HG03439 (cell line): ENCODE measurements at regions not wholly inside any gene's neighbourhood (a gene's known extent, or its start where the extent isn't known, plus 50 kb on each side); places are given as distances from the start of the nearest gene placed in this dataset.

Experiments used
- ATAC-seq: cut with Tn5 transposase; IDR thresholded peaks from one replicate; pipeline ENCODE4 v1.9.1; 2021; ENCODE audit warnings: mild to moderate bottlenecking, moderate library complexity; ENCODE audit not compliant: unreplicated experiment

DNA sequence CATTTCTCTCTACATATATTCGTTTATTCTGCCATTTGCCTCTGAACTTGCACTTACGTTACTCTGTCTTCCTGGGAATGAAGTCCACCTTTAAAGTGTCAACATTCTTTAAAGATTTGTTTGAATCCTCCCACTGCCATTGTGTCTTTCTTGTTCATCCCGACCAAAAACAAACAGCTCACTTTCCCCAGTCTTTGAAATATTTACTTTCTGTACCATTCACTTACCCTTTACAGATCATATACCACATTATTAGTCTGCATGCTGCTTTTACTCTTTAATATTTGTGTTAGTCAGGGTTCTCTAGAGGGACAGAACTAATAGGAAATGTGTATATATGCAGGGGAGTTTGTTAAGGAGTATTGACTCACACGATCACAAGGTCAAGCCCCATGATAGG is 176.6 kb upstream of the STARD13 start:
- ATAC-seq: no peak

DNA sequence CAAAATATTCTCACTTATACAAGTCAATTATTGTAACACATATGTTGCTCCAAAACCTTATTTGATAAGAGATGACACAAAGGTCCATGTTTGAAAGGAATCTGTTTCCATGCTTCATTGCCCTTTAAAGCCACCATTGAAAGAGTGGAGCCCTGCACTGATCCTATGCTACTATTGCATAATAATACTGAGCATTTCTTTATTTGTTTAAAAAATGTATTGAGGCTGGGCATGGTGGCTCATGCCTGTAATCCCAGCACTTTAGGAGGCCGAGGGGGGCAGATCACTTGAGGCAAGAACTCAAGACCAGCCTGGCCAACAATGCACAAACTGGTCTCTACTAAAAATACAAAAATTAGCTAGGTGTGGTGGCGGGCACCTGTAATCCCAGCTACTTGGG is 178.8 kb upstream of the STARD13 start:
- no peak for ATAC-seq

DNA sequence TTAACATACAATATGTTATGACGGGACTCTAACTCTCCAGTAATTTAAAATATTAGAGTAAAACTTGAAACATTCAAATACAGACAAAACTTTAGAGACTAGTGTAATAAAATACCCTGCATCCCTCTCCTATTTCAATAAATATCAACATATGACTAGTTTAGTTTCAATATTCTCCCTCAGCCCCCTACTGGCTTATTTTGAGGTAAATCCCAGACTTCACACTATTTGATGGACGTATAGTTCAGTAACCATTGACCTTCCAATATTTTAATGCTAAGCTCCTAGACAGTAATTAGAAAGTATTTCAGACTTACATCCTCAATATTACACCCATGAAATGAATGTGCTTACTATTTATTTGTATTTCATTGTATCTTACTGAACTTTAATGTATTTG is 180.7 kb upstream of the STARD13 start:
- ATAC-seq: no peak

DNA sequence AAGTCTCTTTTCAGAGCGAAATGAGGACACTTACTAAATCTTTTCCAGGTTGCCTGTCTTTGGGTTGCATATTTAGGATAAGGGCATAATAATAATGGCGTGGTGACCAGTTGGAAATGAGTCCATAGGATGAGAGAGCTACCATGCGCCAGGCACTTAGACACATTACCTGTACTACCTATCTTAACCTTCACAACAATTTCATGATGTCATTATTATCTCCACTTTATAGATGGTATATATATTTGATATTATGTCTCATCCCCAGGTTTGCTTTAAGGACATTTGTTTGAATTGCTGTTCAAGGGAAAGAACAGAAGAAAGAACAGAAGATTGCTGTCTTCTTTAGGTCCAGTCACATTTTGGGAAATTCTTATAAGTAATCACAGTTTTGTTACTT is 182.0 kb upstream of the STARD13 start:
- no peak for ATAC-seq

DNA sequence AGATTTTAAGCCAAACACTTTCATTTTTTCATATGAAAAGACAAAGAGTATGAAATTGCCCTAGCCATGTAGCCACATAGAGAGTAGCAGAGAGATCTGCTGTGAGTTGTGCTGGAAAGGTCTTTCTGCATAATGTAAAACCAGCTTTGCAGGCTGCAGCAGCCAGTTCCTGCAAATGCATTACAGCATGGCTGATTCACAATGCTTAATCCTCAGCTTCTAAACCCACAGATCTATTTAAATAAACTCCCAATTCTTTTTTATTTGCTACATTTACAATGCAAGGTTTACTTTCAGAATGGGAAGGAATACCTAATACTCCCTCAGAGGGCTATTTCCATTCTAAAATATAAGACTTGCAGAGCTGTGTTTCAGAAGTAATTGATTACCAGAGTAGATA is 185.6 kb upstream of the STARD13 start:
- no peak for ATAC-seq

DNA sequence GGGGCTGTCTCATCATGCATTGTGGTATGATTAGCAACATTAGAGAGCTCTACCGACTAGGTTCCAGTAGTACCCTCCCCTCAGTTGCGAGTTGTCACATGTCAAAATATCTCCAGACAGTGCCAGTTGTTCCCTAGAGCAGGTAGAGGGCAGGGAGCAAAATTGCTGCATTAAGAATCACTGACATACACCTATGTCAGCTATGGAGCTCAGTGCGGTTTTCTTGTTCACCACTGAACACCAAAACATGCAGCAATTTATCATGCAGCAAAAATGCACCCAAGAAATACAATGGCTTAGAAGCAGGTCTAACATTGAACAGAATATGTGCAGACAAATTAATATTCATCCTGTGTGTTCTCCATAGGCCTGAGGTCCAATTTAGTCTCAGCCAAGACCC is 186.9 kb upstream of the STARD13 start:
- no peak for ATAC-seq

DNA sequence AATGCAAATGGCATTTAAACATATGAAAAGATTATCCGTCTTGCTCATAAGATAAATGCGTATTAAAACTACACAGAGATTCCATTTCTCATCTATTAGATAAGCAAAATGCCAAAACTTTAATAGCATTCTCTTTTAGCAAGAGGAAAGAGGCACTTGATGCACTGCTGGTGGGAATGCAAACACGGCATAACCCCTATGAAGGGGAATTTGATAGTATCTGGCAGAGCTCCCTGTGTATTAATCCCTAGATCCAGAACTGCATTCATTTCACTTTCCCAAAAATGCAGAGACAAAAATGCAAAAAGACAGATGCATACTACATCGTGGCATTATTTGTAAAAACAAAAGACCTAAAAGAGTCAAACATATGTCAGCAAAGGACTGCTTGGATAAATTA is 193.6 kb upstream of the STARD13 start:
- ATAC-seq: no peak

DNA sequence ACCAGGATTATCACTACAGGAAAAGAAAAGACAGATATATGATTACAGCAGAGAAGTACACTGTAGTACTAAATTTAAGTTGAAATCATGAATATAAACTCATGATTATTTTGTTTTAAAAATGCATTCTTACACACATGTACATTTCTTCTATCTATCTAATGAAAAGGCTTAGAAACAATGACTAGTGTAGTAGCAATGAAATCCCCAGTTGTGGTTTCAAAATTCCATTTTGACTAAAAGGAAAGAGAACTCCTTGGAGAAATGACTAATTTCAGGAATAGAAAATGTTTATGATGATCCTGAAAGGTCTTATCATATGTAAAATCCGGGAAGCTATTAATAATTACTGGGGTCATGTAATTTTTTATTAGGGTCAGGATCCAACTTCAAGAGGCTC is 195.0 kb upstream of the STARD13 start:
- ATAC-seq: no peak

DNA sequence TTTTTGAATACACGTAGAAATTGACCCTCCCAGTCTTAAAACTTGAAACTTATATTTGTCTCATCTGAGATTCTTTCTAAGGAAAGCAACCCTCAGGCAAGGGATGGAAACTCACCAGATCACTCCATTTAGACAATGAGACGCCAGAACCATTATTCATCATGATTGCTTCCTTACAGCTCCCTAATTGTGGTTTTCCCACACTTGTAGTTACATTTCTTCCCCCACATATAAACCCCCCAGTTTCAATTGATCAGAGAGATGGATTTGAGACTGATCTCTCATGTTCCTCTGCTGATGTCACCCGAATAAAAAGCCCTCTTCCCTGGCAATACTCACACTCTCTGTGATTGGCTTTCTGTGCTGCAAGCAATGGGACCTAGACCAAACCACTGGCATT is 197.9 kb upstream of the STARD13 start:
- no peak for ATAC-seq

DNA sequence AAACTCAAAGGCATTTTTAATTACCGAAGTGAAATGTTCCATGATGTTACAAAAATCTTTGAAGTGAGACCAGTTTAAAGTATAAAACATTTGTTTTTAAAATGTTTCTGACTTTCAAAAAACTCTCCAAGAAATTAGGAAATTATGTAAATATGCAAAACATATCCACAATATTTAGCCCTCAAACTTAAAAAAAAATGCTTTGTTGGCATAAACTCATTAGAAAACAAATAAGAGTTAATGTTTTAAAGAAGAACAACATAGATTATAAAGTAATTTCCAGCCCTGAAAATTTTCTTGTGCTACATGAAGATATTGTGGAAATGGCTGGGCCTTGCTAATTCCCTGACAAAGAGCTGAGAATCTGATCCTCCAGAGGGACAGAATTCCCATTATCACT is 199.7 kb upstream of the STARD13 start:
- no peak for ATAC-seq

DNA sequence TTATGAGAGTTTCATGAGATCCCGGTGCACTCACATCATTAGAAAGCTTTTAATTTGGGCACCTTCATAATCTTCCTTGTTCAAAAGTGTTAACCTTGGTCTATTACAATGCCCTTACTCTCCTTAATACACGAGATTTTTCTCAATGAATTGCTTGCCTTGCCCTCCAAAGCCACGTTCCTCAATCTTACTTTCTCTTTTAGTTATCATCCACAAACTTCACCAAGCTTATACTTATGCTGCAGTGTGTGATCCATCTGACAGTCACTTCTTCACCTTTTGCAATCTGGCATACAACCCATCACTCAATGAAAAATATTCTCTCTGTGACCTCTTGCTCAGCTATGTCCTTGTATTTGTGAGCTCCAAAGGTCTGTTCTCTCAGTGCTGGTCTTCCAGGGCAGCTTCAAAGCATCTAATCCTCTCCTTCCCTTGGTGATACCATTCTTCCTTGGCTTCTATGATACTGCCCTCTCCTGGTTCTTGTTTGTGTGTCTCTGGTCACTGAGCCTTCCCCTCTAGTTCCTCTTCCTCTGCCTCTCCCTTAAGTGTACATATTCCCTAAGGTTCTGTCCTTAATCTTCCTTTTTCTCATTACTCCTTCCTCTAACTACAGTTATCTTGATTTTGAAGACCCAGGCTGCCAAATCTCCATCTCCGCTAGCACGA is 202.2 kb upstream of the STARD13 start:
- peak; percentile 61 for ATAC-seq

DNA sequence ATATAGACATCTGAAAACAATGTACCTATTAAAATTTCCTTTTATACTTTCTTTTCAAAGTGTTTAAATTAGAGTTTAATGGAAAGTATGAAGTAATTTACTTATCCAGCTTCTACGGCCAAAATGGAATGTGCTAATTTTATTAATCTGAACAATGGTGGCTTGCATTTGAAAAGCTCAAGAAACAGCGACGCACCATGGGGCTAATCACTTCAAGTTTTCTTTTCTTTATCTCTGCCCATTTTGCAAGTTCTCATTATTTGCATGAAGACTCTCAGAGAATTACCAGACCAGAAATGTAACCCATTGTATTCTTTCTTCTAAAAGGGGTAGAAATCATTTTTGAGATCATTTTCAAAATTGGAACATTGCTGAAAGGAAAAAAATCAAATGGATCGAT is 204.0 kb upstream of the STARD13 start:
- ATAC-seq: no peak

DNA sequence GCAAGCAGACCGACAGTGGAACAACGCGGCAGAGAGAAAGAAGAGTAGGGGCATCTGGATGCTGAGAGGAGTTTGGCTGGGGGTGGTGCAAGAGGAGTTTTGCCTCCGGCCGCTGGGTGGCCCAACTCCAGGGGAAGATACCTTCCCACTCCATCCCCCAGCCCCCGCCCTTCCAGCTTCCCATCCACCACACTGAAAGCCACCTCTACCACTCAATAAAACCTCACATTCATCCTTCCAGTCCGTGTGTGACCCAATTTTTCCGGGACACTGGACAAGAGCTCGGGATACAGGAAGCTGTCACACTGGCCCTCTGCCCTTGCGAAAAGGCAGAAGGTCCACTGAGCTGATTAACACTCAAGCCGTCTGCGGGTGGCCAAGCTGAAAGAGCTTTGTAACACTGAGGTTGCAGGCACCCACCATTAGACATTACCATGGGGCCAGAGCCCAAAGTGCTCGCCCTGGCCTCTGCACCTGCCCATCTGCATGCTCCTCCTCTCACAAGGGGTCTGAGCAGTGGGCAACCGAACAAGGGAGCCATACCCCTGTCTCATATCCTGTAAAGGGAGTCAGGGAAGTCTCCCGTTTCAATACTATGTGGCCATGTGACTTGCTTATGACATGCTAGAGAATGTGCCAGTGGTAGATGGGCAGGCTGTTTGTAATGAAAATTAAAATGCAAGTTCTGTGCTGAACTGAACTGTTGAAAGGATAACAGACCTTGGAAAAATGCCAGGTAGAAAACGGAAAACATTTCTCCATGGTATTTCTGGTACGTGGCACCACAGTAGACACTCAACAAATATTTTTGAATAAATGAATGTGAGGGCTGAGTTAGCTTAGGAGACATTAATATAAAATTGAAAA is 205.1 kb upstream of the STARD13 start:
- no peak for ATAC-seq

DNA sequence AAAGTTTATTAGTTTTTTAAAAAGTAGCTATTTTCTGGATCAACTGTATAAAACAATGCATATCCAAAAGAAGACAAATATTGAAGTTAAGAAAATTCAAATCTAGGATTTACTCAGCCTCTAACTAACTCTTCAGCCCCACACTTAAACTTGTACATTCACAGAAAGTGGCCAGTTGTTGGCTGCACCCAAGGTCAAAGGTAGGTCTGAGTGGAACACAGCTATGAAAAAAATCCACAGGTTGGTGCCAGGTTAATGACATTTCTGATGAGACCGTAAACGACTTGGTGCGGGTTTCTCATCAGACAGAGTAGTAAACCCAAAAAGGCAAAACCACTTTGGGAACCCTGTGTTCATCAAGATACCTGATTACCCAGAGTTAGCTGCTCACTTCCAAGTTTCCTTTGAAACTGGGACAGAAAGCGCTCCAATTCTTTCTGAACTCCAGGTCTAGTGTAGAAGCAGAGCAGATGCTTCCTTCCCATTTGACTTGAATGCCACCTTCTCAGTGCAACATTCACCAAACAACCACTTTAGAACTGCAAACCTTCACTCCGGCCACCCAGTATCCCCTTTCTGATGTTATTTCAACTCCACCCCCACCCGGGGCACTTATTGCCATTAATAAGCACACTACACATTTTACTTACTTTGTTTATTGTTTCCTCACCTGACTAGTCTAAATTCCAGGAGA is 208.3 kb upstream of the STARD13 start:
- no peak for ATAC-seq

DNA sequence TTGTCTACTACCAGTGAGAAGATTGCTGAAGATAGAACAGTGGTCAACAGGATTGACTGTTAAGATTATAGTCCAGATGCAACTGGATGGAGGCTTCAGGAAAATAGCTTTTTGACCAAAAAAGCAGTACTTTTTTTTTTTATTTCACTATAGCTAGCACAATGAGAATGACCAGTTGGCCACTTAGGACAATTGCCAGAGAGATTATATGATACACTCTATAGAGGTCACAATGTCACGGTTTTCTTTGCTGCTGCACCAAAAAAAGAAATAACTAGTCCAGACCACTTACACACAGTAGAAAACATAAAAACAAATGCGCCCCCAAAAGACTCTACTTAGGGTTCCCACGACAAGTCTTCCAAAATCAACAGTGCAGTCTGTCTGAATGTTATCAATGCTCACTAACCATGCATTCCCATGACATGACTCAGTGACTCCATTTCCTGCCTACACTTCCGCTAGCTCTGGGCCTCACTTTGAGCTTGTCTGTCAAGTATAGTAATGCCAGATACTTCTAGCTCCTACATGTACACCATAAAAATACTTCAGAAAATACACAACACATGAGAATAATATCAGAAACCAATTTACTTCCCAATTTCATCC is 209.1 kb upstream of the STARD13 start:
- no peak for ATAC-seq

DNA sequence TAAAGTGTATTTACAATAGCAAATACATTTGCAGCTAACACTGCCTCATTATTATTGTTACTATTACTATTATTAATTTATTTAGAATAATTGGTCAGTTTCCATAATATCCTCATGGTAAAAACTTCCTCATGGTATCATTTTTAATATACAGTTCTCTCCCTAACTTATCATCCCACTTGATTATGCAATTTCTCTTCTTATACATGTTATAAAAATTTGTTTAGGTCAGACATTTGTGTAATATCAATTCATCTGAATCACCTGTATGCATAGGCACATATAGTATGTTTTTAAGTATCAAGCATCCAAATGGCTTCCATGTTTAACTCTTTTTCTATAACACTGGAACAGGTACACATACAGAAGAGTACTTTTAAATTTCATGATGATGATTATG is 210.8 kb upstream of the STARD13 start:
- no peak for ATAC-seq

DNA sequence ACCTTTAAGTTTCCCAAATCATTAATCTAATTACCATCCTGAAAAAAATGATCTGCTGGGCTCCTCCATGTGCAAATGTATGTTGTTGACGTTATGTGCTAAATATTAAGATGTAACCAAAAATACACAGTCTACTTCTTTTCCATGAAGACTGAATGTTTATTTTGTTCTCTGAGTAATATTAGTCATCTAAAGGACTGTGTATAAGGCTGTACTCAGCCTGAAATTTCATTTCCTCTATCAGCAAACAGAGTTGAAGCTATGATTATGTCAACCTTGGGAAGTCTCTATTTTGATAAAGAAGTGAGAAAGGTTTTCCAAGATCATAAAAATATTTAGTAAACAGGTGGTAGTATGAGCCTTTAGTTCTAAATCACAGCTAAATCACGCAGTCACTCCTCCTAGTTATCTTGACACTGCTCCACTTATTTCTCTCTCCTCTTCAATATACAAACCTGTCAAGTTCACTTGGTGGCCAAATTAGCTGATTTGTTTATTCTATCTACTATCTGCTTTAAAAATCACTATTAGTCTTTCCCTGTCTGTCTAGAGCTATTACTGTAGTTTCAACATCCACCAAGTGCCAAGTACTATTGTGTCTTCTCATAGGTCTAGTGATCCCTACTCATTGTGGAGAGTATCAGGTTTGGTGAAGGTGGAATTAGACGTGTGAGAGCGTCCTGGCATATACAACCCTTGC is 211.7 kb upstream of the STARD13 start:
- ATAC-seq: no peak

DNA sequence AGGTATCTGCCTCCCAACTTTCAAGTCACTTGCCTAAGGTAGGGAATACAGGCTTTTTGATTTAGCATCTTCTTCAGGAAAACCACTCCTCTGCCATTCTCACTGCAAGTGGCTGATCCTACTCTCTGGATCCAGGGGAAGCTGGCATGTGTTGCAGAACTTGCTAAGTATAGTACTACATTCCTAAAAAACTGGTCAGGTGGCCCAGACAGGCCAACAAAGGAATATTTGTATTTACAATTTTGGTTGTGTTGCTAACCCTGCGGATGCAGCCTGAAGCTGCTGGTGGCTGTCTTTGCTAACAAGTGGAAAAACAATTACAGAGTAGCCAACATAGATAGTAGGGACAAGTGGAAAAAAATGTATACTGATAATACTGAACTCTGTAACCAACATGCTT is 222.5 kb upstream of the STARD13 start:
- no peak for ATAC-seq

DNA sequence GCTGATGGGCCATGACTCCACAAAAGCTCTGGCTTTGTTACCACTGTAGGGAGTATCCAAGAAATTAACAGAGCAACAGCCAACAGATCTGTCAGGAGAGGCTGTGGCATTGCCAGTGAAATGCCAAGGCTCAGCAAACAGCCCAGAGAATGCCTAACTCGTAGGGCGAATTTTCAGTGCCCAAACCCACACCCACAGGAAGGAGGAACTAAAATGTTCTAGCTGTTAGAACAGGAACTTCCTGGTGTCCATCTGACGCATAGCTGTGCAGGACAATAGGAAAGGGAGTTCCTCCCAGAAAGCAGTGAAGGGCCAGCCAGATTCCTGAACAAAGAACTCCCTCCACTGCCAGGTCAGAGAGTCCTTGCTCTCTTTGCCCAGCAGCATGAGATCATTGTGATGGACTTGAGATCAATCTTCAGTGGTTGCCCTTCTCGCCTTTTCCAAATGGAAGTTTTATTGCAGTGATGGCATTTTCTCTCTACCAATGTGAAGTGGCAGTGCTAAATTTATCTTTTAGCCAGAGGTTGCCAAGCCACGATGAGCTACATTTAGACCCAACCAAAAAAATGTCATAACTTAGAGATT is 224.2 kb upstream of the STARD13 start:
- ATAC-seq: no peak

DNA sequence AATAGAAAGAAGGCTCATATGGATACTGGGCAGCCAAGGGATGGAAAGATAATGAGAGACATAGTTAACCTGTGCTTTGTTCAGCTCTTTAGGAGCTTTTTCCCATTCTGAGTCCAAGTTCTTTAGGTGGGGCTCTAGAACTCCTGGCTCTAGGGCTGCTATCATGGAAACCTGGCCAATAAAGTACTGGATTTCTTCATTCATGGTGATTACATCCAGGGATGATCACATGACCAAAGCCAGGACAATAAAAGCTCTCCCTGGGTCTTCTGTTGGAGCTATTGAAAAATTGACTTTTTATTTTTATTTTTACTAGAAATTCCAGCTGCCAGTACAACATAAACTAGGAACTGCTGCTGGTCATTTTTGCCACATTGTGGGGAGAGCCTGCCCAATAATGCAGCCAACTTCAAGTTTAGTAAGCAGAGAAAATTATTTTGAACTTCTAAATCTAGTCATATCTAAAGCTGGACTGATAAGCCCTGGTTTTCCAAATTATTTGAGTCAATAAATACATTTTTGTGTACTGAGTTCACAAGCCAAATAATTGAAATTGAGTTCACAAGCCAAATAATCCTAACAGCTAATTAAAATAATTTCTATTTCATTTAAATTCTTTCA is 224.9 kb upstream of the STARD13 start:
- no peak for ATAC-seq
